Retinal pigment epithelial cell (primary cell): ENCODE measurements at regions not wholly inside any gene's neighbourhood (a gene's known extent, or its start where the extent isn't known, plus 50 kb on each side); places are given as distances from the start of the nearest gene placed in this dataset.

Experiments used
- DNase-seq: peaks from one replicate; pipeline ENCODE4 v3.0.0-alpha.2; 2010; ENCODE audit warnings: low read depth
- H3K4me3 ChIP-seq: 2 replicates; pipeline ENCODE4 v1.5.1; 2011; ENCODE audit warnings: mild to moderate bottlenecking, low read length, control low read depth, moderate library complexity
- TF ChIP-seq, protein P1 (sequence below): conservative IDR thresholded peaks from 2 replicates; pipeline ENCODE4 v1.5.1; 2011; ENCODE audit warnings: low read depth, low read length, control low read depth, inconsistent platforms

DNA sequence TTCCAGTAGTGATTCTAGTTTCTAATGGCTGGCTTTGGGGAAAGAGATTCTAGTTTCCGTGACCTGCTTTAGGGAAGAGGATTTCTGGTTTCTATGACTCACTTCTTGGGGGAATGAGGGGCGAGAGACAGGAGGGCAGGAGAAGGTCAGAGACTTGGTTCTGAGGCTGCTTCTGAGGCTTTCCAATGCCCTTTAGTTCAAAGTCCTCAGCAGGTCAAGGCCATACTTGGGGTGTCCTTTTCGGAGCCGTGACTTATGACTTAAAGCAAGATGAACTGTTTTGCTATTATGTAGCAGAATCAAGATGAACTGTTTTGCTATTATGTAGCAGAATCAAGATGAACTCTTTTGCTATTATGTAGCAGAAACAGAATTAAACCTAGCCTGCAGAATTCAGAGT lies 52.2 kb upstream of the TLR3 start:
- DNase-seq: no peak
- H3K4me3 ChIP-seq: no peak overlapping the region
- TF ChIP-seq, protein P1, sequence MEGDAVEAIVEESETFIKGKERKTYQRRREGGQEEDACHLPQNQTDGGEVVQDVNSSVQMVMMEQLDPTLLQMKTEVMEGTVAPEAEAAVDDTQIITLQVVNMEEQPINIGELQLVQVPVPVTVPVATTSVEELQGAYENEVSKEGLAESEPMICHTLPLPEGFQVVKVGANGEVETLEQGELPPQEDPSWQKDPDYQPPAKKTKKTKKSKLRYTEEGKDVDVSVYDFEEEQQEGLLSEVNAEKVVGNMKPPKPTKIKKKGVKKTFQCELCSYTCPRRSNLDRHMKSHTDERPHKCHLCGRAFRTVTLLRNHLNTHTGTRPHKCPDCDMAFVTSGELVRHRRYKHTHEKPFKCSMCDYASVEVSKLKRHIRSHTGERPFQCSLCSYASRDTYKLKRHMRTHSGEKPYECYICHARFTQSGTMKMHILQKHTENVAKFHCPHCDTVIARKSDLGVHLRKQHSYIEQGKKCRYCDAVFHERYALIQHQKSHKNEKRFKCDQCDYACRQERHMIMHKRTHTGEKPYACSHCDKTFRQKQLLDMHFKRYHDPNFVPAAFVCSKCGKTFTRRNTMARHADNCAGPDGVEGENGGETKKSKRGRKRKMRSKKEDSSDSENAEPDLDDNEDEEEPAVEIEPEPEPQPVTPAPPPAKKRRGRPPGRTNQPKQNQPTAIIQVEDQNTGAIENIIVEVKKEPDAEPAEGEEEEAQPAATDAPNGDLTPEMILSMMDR: no peak

DNA sequence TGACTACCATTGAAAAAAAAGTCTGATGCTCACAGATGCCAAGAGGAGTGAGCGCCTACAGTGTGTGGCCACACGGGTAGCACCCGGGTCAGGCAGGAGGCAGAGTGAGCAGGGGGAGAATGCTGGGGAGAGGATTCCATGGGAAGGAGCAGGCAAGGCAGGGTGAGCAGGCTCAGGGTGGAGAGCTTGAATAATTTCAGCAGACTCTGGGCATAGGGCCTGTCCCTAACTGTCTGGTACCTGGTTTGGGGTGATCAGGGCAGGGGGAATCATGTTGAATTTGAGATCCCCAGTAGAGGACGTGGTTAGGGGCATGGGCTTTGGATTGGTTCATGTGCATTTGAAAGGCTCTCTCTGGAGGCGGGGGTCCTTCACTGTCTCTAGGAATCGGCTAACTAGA lies 51.2 kb upstream of the TLR3 start:
- TF ChIP-seq, protein P1: no peak
- no peak overlapping the region for H3K4me3 ChIP-seq
- no peak for DNase-seq

DNA sequence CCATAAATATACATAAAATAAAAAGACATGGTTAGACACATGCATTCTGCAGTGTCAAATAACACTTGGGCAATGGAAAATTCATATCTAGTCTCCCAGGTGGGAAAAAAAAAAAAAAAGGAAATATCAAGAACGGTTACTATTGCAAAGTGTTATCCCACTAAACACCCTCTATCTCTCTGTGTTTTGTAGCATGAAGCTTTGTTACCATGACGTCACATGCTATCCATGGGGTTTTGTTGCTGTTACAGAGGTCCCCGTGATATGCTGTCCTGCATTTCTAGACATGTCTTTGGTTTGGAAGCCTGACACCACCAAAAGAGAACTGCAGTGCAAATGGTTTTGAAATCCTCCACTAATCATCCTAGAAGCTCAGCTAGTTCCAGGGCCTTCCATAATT lies 50.7 kb upstream of the TLR3 start:
- no peak overlapping the region for H3K4me3 ChIP-seq
- DNase-seq: no peak
- TF ChIP-seq, protein P1: no peak

DNA sequence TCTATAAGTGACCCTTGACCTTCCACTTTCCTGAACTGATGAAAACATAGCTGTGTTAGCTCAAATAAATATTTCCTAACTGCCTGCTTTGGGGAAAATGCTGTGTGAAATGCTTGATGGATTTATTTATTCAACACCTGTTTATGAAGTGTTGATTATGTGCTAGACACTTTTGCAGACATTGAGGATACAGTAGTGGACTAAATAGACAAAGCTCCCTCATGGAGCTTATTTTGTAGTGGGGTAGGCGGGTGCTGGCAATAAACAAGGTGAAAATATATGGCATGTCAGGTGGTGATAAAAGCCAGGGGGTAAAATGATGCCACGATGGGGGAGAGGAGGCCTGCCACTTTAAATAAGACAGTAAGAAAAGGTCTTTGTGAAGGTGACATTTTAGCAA lies 50.2 kb upstream of the TLR3 start:
- TF ChIP-seq, protein P1: no peak
- no peak overlapping the region for H3K4me3 ChIP-seq
- DNase-seq: no peak
